ENCODE measurements at regions not wholly inside any gene's neighbourhood (a gene's known extent, or its start where the extent isn't known, plus 50 kb on each side); places are given as distances from the start of the nearest gene placed in this dataset.

DNA sequence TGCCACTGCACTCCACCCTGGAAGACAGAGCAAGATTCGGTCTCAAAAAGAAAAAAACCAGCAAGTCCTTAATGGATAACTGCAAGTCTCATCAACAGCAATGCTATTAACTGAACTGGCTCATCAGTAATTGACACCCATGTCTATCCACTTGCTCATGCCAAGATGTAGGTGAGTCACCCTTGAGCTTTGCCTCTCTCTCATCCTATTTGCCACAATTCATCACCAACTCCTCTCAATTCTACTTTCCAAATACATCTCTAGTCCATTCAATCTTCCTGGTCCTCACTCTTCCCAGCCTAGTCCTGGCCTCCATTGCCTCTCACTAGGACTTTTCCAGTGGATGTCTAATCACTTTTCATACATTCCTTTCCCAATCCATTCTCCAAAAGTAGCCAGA is 103.7 kb upstream of the PRMT6 start:
- DNase-seq (ENCODE audit: low spot score): no peak

DNA sequence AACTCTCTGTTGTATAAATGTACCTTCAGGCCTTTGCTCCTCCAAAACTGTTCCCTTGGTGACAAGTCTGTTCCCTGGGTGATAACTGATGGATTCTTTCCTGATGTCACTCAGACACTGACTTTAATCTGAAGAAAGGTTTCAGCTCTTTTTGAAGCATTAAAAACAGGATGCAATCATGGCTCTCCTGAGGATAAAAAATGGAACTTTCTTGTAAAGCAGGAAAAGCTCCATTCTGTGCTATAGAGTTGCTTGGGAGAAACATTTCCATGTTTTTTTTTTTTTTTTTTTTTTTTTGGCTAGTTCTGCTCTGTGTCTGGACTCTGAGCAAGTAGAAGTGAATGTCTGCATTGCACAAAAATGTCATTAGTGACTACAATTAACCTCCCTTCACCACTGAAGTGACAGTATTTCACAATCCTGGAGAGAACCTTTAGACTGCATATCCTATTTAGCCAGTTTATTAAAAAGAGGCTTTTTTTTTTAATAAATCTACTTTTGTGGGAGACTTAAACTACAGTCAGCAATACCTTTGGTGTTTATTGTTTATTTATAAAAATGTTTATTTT is 101.7 kb upstream of the PRMT6 start:
- DNase-seq (ENCODE audit: low spot score): no peak

DNA sequence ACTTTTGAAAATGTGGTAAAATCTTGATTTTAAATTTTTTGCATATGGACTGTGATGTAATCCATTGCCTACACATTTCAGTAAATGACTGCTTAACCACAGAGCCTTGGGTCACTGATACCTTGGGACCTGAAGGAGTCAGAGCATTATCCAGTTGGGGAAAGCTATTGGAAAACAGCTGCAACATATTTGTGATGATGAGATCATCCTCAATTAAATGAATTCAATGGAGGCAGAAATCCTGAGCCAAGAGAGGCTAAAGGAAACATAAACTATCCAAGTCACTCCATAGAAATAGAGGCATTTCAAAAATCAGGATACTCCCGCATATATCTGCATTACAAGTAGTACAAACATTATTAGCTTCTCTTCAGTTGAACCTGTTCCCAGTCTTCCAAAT is 99.8 kb upstream of the PRMT6 start:
- DNase-seq (ENCODE audit: low spot score): no peak

DNA sequence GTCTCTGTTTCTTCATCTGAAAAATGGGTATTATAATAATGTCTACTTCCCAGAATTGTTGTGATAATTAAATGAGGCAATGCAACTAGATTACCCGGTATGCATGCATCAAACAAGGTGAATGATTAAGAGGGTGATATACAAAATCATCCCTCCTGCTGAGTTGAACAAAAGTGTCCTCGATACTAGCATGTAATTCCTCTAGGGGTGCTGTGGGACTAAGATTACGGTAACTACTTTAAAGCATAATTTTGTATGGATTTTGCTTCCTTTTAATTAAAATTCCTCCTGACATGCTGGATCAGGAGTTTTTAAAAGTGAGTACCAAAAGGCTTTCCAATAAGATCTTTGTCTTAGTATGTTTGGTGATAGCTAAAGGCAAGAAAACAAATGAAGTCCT is 98.7 kb upstream of the PRMT6 start:
- DNase-seq (ENCODE audit: low spot score): no peak

DNA sequence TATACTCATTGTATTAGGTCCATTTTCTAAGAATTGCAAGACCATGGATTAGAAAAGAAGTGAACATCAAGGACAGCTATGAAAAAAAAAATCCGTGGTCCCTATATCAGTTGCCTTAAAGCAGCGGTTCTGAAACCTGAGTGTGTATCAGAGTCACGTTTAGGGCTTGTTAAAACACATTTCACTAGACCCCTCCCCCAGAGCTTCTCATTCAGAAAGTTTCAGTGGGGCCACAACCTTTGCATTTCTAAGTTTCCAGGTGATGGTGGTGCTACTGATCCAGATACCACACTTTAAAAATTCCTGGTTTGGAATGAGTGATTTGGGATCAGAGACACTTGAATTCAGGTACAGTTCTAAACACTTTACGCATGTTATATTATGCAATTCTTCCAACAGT is 96.1 kb upstream of the PRMT6 start:
- no peak for DNase-seq (ENCODE audit: low spot score)

DNA sequence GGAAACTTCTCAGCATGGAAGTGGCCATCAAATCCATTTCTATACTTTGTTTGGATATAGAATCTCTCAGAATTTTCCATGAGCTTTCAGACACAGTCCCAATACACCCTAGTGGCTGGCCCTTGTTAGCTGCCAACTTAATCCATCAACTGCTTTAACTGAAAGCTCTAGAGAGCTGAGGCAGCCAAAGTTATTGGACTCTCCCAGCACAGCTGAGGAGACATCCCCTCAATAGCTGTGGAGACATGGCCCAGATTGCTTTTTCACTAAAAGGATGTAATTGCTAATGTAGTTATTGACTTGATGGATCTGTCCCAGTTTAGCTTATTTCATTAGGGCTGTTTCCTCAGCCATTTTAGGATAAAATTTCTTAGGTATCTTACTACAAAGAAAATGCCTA is 94.8 kb upstream of the PRMT6 start:
- no peak for DNase-seq (ENCODE audit: low spot score)

DNA sequence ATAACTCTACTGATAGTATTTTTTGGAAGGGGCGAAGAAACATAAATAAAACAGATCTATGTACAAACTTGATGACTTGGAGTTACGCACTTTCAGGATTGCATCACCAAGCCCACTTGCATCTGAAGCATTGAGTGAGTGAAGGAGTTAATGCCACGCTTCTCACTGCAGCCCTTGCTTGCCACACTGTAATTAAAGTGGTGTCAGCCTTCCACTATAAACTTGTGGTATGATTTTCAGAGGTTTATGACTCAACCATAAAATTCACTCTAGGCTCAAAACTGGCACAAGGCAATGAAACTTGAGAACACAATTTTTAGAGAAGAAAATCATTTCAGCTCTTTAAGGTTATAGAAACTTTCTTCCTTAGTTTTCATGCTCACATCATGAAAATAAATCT is 93.9 kb upstream of the PRMT6 start:
- DNase-seq (ENCODE audit: low spot score): no peak

DNA sequence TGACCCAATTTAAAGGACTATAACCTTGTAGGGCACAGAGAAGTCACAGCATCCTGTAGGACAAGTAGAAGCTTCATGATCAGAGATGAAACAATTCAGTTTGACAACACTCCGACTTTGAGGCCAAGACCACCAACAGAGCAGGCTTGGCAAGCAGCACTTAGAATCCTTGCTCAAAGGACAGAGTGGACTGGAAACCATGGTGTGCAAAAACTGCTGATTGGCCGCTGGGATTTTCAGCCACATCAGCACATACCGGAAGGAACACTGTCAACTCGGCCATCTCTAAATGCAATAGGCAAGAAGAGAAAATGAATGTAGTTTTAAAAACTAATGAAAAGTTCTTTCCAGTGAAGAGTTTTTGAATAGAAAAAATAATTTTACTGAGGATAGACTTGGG is 92.0 kb upstream of the PRMT6 start:
- no peak for DNase-seq (ENCODE audit: low spot score)

DNA sequence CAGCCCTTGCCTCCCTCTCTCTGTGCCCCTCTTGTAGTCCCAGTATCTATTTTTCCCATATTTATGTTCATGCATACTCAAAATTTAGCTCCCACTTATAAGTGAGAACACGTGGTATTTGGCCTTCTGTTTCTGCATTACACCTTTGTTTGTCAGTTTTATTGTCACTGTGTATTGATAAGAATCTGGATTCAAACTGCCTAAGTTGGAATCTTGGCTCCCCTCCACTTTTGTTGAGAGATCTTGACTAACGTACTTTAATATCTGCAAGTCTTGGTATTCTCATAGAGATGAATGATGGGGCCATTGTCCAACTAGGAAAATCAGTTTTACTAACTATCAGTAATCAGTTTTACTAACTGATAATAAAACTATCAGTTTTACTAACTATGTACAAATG is 87.8 kb upstream of the PRMT6 start:
- no peak for DNase-seq (ENCODE audit: low spot score)

DNA sequence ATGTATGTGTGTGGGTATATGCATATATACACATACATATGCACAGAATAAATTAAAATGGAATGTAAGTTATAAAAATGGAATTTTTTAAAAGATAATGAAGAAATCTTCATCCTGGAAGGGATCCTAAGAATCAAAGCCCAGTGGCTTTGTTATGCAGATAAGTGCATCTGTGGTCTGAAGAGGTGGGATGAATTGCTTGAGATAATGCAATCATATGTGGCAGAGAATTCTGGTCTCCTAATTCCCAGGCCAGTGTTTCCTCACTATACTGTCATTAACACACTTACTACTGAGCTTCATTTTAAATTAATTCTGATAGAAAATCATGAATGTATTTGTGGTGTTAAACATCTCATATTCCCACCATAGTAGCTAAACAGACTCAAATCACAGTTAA is 86.7 kb upstream of the PRMT6 start:
- no peak for DNase-seq (ENCODE audit: low spot score)

DNA sequence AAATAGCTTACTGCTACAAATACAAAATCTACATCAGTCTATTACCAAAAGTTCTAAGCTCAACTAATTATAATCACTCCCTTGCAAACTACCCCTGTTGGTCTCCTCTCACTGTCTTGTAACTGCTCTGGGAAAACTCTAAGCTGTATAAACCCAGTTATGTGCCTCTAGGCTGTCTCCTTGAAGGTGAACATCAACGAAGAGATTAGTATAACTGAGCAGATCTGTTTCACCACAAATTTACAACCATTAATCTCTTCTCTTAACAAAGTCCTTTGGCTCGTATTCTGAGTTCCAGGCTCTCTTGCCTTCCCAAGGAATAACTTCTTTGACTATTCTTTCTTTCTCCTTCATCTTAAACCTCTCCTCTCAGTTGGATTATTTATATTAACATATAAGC is 84.4 kb upstream of the PRMT6 start:
- DNase-seq (ENCODE audit: low spot score): no peak

DNA sequence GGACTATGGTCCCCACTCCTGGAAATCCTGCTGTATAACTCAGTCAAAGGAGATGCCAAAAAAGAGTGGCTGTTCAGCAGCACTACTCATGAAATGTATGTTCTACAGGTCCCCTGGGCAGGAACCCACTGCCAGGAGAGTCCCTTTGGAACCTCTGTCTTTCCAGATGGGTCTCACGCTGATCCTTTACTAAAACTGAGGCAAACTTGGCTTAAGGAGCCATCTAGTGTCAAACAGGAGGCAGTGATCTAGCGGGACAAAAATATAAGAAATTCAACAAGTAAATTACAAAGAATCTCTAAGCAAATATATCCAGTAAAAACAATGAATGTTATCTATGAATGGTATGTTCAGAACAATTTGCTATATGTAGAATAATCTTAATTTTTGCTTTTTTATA is 80.5 kb upstream of the PRMT6 start:
- DNase-seq (ENCODE audit: low spot score): peak; percentile 4

DNA sequence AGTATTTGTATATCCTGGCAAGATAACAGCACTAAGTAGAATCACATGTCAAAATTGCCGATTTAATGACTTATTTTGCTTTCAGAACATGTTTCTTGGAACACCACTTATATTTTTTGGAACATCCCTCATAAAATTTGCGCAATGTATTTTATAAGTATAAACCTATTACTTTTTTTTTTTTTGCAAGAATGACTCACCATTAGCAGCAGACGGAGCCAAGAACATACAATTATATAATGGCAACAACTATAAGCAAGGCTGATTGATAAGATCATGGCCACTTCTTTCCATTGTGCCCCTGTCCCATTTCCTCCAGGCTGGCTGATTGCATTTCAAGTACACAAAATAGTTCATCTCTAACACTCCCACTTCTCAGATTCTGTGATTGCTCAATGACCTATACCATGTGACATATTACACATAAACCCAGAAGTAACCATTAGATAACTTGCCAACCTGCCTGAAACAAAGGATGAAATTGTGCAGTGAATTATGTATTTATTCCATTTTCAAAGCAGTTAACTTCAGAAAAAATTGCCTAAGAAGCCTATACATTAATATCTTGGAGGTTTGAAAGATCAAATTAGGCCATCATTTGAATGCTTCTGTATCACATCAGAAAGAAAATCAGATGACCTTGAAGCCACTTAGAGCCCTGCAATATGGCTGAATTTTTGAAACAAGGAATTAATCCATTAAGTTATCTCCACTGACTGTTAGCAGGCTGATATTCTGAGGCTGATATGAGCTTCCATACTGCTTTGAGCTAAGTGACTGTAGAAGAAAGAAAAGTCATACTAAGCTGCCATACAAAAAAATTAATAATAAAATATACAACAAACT is 77.8 kb upstream of the PRMT6 start:
- no peak for DNase-seq (ENCODE audit: low spot score)

DNA sequence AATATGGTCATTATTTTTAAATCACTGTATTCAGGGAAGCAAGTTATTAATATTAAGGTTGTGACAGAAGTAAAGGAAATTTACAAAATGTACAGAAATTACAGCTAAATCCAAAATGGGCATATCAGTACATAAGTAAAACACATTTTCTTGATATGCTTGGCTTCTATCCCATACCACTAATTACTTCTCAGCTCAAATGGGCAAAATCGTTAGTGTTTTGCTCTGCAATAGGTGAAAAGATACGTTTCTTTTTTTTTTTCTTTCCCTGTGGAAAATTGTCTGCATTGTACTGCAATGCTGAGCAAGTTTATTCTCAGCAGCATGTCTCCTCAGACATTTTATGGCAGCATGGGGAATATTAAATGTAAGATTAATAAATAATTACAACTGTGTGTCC is 77.1 kb upstream of the PRMT6 start:
- no peak for DNase-seq (ENCODE audit: low spot score)

DNA sequence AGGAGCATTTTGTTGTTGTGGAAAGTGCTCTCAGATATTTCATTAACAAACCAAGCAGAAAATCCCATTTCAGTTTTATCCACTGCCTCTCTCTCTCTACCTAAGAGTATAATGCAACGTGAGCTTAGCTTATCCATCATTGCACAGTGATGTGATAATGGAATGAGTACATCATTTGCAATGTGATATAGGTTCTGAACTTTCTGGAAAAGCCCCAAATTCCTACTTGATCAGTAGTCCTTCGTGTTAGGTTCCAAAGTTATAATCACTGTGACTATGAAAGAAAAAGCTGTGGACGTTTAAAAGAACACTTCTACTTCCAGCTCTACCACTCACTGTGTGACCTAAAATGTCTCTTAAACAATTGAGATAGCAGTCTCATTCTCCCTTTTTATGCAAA is 76.4 kb upstream of the PRMT6 start:
- no peak for DNase-seq (ENCODE audit: low spot score)

DNA sequence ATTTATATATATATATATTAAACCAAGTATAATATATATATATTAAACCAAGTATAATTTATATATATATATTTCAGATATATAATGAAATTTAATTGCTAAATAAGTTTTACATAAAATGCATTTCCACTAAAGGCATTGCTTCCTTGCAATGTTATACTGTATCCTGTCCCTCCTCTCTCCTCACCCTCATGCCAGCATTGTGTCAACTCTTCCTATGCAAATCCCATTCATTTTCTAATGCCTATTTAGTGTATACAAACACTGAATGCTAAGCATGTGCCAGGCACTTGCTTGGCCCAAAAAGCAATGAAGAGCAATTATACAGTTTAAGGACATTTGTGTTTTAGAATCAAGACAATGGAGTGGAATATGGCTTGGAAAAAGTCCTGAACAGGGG is 71.7 kb upstream of the PRMT6 start:
- DNase-seq (ENCODE audit: low spot score): no peak

DNA sequence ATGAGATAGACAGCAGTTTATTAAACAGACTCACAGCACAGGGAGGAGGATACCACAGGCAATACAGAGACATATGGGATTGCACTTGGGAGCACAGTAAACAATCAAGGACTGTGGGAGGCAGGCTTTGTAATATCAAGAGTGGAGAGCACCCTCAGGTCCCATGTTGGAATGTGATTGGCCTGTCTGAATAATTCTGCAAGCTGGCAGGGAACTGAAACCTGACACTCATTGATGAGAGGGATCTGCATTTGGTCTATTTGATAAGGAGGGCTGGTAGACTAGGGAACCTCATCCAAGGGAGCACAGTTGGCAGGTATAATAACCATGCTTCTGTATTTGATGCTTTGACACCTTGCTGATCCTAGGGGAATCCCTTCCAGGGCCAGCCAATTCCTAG is 69.9 kb upstream of the PRMT6 start:
- no peak for DNase-seq (ENCODE audit: low spot score)

DNA sequence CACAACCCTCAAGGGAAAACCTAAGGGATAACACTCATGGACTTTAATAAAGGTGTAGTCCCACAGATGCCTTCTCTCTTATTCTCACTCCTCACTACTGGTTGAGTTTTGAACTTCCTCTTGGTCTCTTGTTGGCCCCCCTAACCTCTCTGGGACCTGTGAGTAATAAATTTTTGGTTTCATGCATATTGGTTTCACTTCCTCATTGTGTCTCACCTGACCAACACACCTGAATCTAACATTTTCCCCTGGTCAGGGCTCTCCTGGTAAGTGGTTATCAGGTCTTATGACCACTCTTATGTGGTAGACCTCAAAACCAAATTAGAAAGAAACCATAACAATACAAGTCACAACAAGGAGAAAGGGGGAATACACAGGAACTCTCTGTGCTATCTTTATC is 60.5 kb upstream of the PRMT6 start:
- no peak for DNase-seq (ENCODE audit: low spot score)

DNA sequence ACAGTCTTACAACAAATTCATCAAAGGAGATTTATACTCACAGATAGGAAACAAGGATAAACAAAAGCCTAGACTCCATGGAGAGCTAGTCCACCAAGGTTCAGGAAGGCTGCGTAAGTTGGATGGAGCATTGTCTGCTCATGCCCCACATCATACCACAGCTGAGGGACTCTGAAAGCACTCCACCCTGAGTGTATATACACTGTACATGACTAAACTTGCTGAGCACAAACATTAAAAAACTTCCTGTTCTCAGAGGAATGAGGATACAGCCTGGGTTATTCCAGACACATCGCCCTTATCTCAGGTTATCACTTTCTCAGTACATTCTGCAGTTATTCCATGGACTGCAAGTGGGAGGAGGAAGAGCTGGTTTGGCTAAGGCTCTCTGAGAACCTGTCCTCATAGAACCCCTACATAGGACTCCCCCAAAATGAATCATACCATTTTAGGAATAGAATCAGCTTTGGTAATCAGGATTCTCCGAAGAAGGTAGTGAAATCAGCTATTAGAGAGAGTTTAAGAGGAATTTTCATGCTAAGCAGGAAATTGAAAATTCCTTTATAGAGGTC is 58.0 kb upstream of the PRMT6 start:
- no peak for DNase-seq (ENCODE audit: low spot score)

DNA sequence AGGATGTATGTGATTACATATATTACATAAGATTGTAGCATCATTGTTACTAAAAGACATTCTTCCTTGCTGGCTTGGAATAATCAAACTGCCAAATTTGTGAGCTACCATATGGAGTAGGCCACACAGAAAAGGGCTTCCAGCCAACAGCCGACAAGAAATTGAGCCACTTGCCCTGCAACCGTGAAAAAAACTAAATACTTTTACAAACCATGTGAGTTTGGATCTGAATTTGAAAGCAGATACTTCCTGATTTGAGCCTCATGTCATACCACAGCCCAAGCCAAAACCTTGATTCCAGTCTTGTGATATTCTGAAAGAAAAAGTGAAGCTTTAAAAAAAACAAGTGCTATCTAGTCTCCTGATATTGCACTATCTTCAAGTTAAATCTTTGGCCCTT is 55.6 kb upstream of the PRMT6 start:
- no peak for DNase-seq (ENCODE audit: low spot score)

DNA sequence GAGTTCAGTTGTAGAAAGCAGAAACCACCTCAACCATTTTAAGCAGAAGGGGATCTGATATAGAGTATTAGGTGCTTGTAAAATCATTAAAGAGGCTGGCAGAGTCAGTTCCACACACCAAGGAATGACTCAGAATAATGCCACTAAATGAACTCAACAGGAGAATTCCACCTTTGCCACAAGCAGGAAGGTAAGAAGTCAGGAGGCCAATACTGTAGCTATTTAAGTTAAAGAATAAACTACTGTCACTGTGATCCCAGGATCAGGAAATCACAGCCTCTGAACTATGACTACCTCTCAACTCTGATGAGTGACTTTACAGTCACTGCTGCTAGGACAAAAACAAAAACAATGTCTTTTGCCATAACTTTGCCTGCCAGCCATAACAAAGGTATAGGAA is 52.5 kb upstream of the PRMT6 start:
- DNase-seq (ENCODE audit: low spot score): no peak

DNA sequence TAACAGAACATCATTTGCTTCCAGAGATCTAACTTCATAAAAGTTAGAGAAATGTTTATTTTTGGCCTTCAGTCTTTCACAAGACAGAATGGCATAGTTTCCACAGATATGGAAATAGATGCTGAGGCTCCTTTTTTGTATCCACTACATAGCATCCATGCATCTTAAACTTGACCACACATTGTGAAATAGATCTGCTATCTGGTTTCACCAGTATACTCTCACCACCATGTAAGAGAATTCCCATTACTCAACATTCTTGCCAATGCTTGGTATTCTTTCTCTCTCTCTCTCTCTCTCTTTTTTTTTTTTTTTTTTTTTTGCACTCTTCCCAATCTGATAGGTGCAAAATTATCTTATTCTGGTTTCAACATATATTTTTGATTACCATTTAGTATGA is 52.1 kb upstream of the PRMT6 start:
- no peak for DNase-seq (ENCODE audit: low spot score)
